ENCODE measurements at regions not wholly inside any gene's neighbourhood (a gene's known extent, or its start where the extent isn't known, plus 50 kb on each side); places are given as distances from the start of the nearest gene placed in this dataset.

DNA sequence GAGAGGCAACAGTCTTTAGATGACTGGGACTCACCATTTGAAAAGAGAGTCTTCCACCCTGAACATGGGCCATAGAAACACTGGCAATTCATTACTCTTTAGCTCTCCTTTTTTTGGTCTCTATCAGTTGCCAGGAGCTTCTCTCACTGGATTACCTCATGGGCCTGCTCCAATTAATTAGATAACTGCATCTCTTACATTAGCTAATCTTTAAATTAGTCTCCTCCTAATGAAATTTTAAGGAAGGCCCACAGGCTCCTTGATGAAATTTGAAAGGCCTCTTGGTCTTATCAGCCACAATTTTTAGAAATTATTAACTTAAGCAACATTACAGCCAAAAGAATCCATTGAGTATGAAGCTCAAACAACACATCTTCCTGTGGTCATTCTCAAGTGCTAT is 184.4 kb downstream of the UNC5CL start:
- TF ChIP-seq AFF4 (CRISPR knock-in tag; IDR thresholded peaks at IDR 0.05) (no peak), FOXA3 (CRISPR knock-in tag; conservative IDR thresholded peaks at IDR 0.05 in 1 of 2, IDR thresholded peaks at IDR 0.05 in 1 of 2) (no peak), ZBTB33 (CRISPR knock-in tag; IDR thresholded peaks at IDR 0.05) (no peak), SAFB2 (IDR thresholded peaks at IDR 0.05; ENCODE audit: borderline replicate concordance, low read depth, low read length, severe bottlenecking) (no peak), ARHGAP35 (IDR thresholded peaks at IDR 0.05; ENCODE audit: partially characterized antibody) (no peak), THAP12 (CRISPR knock-in tag; IDR thresholded peaks at IDR 0.05) (no peak)
- TF ChIP-seq, protein P1, sequence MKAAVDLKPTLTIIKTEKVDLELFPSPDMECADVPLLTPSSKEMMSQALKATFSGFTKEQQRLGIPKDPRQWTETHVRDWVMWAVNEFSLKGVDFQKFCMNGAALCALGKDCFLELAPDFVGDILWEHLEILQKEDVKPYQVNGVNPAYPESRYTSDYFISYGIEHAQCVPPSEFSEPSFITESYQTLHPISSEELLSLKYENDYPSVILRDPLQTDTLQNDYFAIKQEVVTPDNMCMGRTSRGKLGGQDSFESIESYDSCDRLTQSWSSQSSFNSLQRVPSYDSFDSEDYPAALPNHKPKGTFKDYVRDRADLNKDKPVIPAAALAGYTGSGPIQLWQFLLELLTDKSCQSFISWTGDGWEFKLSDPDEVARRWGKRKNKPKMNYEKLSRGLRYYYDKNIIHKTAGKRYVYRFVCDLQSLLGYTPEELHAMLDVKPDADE (conservative IDR thresholded peaks at IDR 0.05; ENCODE audit: control insufficient read depth, low read depth, low read length), result no peak
- Histone ChIP-seq H3K4me2 (ENCODE audit: insufficient read depth, low read length) (no peak overlapping the region), H2AFZ (ENCODE audit: low read depth, low read length) (no peak overlapping the region), H4K20me1 (replicated peaks; ENCODE audit: control insufficient read depth, insufficient read depth, low read length) (no peaks in the 10 kb centered on the region), H3K36me3 (ENCODE audit: control insufficient read depth, insufficient read depth, low read length) (no peaks in the 10 kb centered on the region), H3K9me1 (ENCODE audit: control insufficient read depth, insufficient read depth, low read length) (no peaks in the 10 kb centered on the region), H3K9me3 (replicated peaks; ENCODE audit: control insufficient read depth, insufficient read depth, low read depth, low read length) (no peaks in the 10 kb centered on the region), H3K27me3 (ENCODE audit: control insufficient read depth in 2 of 2, insufficient read depth in 2 of 2, low read length in 2 of 2) (no peaks in the 10 kb centered on the region; a peak in 2 of 5 replicates), H3K9ac (ENCODE audit: insufficient read depth in 1 of 2, low read depth in 2 of 2, low read length in 2 of 2) (no peak overlapping the region), H3K27ac (ENCODE audit: extremely low read depth, low read depth, low read length) (no peak overlapping the region), H3K4me1 (replicated peaks in 1 of 2; ENCODE audit: control insufficient read depth in 2 of 2, insufficient read depth in 2 of 2, low read length in 2 of 2) (no peaks in the 10 kb centered on the region), H3K4me3 (no peak overlapping the region), H3K79me2 (ENCODE audit: control insufficient read depth, insufficient read depth, low read length) (no peaks in the 10 kb centered on the region)
- in situ Hi-C loops (cut with MboI) (no loop called here), intact Hi-C loops (cut with micrococcal nuclease) (no loop called here)
- FAIRE-seq (no peak), ATAC-seq (no peak), DNase-seq (ENCODE audit: extremely low read depth in 1 of 4, low spot score in 3 of 4) (no peak)
- BruUV-seq (replicated peaks), result no TSS peak
- CTCF ChIA-PET (ENCODE audit: low intra/inter-chr PET ratio), result no interaction called here
- POLR2A ChIA-PET, result interaction anchor here (0.7 to 1.6 kb wide), 2 partner anchors 9 to 311 kb away, joined by 3 to 4 read pairs; no protein-coding TSS in a partner anchor
